GM19467 (cell line): ENCODE measurements at regions not wholly inside any gene's neighbourhood (a gene's known extent, or its start where the extent isn't known, plus 50 kb on each side); places are given as distances from the start of the nearest gene placed in this dataset.
"Not testable (repeated sequence)": the region's sequence is repeated elsewhere in the genome, so short reads cannot be mapped to it uniquely, and the experiment has no call there.

ENCODE experiments used
- ATAC-seq: cut with Tn5 transposase; IDR thresholded peaks from one replicate; pipeline ENCODE4 v1.9.1; 2021; ENCODE audit warnings: mild to moderate bottlenecking, moderate library complexity; ENCODE audit not compliant: unreplicated experiment

DNA sequence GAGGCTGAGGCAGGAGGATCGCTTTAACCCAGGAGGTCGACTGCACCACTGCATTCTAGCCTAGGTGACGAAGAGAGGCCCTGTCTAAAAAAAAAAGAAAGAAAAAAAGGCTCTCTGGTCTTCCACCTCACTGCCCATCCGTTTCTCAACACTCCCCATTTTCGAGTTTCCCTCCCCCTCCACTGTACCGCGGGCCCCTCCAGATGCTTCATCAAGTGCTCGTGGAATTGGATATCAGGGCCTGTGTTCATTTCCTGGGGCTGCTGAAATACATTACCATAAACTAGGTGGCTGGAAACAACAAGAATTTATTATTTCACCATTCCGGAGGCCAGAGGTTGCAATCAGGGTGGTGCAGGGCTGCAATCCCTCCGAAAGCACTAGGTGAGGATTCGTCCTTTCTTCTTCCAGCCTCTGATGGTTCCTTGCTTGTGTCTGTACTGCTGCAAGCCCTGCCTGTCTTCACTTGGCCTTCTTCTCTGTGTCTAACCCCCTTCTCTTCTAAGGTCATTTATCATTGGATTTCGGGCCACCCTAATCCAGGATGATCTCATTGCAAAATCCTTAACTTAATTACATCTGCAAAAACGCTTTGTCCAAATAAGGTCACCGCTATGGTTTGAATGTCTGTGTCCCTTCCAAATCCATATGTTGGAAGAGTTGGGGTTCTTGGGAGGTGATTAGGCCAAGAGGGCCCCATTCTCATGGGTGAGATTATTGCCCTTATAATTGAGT is 135.1 kb downstream of the CRLF3 start:
- not testable (repeated sequence) for ATAC-seq

DNA sequence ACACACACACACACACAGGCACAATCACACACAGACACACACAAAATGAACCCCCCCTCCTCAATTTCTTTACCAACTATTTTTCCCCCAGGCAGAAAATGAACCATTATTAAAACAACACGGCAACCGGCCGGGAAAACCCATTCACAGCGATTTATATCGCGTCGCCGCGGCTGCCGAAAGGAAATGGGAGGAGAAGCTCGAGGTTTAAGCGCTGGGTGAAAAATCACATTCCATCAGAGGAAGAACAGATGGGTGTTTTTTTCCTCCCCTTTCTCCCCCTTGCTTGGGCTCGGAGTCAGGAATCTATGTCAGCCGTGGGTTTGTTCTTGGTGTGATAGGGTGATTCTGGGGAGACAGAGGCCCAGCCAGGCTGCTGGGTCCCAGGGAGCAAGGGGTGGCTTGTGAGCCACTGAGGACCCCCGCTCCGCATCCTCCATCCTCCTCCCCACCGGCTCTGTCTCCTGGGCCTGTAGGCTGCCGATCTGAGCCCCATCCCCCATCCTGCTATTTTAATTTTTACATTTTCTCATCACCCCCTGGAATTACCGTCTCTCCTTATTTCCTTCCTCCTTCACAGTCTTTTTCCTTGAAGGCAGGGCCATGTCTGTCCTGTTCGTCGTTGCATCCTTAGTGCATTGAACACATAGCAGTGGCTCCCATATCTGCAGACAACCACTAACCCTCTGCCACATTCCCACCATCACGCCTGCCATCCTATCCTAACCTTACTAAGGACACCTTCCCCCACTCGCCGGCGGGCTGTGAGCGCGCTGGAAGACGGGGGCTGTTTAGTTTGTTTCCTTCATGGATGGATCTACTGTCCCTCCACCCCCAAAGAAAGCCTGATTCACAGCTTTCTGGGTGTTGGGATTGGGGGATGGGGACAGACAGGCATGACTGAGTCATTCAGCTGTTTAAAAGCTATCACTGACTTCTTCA is 137.7 kb downstream of the CRLF3 start:
- not testable (repeated sequence) for ATAC-seq

DNA sequence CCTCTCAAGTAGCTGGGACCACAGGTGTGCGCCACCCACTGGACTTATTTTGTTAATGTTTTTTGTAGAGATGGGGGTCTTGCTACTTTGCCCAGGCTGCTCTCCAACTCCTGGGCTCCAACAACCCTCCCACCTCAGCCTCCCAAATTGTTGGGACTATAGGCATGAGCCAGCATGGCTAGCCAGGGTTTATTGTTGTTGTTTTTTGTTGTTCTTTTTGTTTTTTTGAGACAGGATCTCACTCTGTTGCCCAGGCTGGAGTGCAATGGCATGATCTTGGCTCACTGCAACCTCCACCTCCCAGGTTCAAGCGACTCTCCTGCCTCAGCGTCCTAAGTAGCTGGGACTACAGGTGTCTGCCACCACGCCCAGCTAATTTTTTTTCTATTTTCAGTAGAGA is 142.2 kb downstream of the CRLF3 start:
- not testable (repeated sequence) for ATAC-seq

DNA sequence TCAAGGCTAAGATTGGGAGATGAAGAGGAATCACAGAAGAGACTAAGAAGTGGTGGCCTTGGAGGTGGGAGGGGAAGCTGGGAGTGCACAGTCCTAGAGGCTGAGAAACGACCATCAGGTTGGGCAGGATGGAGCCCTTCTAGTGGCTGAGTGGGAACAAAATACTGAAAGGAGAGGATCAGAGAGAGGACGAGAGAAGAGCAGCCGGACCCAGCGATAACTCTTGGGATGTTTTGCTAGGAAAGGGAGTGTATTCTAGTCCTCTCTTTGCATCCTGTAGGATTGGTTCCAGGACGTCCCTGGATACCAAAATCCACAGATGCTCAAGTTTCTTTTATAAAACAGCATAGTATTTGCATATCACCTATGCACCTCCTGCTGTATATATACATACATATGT is 143.8 kb downstream of the CRLF3 start:
- not testable (repeated sequence) for ATAC-seq

DNA sequence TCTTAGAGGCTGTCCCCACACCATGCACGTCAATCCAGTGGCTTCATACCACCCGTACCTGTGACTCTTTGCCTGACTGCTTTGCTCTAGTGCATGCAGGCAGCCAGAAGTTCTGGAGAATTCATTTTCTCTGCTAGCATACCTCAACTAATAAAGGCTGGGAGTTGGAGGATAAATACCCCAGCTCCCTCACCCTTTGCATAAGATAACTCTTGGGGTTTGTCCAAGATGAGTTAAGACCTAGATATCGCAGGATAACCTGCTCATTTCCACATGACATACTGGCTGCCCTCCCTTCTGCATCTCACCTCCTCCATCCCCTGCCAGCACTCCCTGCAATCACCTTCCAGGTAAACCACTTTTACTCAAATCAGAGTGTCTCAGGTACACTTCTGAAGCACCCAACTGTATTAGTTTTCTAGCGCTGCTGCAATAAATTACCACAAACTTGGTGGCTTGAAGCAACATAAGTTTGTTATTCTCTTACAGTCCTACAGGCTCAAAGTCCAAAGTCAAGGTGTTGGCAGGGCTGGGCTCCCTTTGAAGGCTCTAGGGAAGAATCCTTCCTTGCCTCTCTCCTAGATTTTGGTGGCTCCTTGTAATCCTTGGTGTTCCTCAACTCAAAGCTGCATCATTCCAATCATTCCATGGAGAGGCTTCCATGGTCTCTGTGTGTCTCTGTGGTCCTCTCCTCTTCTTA is 146.8 kb downstream of the CRLF3 start:
- ATAC-seq, result no peak

DNA sequence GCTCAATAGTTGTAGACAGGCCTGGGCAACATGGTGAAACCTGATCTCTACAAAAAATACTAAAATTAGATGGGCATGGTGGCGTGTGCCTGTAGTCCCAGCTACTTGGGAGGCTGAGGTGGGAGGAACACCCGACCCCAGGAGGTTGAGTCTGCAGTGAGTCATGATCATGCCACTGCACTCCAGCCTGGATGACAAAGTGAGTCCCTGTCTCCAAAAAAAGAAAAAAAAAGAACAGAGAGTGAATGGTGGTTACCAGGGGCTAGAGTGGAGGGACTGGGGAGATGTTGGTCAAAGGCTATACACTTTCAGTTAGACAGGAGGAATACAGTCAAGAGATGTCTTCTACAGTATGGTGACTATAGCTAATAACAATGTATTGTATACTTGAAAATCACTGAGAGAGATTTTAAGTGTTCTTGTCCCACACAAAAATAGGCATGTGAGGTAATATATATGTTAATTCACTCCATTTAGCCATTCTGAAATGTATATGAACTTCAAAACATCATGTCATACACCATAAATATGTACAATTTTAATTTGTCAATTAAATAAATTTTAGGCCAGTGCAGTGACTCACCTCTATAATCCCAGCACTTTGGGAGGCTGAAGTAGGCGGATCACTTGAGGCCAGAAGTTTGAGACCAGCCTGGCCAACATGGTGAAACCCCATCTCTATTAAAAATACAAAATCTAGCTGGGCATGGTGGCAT is 148.6 kb downstream of the CRLF3 start:
- ATAC-seq, result not testable (repeated sequence)

DNA sequence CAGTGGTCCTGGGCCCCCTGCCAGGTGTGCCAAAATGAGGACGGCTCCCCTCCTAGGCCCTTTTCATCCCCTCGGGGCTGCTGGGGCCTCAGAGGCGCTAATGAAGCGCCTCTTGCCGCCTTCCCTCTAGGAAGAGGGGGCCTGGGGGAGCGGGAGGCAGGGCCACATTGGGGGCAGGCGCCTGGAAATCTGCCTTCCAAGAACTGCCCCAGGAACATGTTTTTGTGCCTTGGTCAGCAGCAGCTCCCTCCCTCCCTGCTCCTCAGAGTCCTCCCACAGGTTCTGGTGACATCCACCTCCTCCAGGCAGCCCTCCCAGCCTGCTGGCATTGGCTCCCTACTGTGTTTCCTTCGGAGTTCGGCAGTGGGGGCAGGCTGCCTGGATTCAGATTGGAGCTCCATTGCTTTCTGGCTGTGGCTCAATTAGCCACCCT is 155.3 kb downstream of the CRLF3 start:
- ATAC-seq, result not testable (repeated sequence)

DNA sequence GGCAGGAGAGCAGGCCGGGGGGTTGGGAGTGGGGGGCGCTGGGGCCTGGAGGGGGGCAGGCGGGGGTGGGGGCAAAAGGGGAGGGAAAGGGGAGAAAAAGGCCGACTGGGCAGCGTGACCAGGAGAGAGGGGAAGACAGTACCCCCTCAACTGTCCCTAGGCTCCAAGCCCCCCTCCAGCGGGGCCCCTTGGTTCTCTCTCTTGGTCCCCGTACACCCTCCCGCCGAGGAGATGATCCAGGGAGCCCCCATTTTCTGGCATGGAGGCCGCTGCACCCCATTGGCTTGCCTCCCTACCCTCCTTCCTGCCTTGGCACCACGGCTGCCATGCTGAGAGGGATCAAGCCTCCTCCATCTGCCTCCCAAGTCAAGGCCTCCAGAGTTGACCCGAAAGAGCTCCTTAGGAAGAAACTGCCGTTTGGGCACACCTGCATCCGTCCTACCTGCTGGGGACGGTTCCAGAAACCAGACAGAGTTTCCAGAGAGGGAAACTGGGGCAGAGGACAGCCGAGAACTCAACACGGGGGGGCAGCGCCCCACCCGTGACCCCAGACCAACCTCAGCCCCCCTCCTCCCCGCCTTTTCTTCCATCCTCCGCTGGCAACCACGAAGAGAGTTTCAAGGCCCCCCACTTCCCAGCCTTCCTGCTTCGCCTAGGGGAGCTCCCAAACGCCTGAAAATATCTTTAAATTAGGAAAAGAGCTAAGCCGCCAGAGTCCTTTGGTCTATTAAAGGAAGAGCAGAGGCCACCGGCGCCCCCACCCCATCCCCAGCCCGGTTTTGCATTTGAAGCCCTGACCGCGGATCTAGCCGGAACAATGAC is 155.9 kb downstream of the CRLF3 start:
- not testable (repeated sequence) for ATAC-seq

DNA sequence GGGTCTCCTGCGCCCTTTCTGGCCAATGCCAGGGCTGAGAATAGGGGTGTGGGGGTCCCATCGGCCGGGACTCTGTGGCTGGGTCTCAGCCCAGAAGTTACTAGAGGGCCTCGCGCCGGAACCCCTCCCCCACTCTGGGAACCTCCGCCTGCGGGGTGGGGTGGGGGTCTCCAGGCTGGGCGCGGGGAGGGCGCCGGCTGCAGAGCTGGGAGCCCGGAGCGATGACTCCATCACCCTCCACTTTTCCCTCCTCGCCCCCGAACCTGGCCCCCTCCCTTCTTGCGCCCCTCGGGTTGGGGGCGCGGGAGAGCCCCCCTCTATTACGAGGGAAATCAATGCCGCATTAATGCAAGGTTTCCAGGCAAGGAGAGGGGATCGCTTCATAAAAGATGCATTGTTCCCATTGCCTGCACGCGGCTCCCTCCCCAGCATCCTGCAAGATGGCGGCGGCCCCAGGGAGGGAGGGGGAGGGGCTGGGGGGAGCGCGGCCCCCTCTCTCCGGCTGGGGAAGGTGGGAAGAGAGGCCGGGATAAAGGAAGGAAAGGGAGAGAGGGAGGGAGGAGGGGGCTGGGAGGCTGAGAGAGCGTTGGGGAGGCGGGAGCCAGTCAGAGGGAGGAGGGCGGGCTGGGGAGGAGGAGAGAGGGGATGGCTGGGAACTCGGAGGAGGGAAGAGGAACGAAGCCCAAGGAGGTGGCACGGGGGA is 156.7 kb downstream of the CRLF3 start:
- ATAC-seq, result not testable (repeated sequence)

DNA sequence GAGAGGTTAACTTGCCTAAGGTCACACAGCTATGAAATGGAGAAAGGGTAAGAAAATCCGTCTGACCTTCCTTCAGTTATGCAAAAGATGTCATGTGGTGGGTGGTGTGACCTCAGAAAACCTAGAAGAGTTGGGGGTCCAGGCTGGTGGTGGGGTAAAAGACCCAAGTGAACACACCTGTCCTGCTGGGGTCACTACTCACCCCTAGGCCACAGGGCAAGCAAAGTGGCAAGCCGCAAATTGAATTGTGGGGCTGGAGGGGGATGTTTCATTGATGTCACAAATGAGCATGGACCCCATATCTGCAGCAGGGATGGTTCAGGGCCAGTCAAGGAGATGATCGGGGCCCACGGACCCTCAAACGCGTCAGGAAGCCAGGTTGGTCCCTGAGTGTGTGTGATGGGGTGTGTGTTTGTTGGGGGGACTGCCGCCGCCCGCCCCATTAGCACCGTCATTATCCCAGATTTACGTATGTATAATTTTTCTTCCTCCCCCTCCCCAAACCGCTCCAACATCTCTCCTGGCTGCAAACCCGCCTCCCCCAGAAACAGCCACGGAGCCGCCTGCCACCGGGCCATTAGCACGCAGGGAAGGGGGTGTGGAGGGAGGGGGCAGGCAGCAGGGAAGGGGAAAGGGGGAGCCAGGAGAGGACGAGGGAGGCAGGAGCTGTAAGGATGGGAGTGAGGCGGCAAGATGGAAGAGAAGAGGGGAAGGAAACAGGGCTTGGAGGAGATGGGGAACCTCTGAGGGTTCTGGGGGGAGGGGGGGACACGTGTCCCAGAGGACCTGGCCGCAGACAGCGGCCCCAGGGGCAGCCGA is 157.4 kb downstream of the CRLF3 start:
- ATAC-seq, result not testable (repeated sequence)

DNA sequence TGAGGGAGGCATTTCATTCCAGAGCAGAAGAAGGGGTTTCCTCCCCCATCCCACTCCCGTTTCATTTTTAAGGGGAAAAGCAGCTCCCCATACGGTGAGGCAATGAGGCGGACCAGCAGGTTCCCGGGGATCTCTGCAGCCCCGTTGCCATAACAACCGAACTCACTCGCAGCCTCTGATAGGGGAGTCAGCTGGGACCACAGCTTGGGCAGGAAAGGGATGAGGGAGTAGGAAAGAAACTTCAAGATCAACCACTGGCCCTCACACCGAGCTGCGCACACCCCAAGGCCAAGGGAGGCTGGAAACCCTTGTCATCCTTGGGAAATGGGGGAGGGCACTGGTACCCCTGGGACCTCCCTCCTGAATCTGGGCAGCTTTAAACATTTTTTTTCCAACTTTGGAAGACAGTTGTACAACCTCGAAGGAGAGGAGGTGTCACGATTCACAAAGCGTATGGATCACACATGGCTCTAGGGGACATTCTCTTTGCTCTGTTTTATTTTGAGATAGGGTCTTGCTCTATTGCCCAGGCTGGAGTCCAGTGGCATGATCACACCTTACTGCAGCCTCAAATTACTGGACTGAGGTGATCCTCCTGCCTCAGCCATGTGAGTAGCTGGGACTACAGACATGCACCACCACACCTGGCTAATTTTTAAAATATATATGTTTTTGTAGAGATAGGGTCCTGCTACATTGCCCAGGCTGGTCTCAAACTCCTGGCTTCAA is 160.6 kb downstream of the CRLF3 start:
- ATAC-seq, result not testable (repeated sequence)

DNA sequence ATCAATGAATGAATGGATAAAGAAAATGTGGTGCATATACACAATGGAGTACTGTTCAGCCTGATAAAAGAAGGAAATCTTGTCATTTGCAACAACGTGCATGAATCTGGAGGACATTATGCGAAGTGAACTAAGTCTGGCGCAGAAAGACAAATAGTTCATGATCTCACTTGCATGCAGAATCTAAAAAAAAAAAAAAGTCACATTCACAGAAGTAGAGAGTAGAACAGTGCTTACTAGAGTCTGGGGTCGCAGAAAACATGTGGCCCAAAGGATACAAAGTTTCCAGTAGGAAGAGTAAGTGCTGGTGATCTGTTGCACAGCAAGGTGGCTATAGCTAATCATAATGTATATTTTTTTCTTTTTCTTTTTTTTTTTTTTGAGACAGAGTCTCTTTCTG is 167.3 kb downstream of the CRLF3 start:
- ATAC-seq, result not testable (repeated sequence)

DNA sequence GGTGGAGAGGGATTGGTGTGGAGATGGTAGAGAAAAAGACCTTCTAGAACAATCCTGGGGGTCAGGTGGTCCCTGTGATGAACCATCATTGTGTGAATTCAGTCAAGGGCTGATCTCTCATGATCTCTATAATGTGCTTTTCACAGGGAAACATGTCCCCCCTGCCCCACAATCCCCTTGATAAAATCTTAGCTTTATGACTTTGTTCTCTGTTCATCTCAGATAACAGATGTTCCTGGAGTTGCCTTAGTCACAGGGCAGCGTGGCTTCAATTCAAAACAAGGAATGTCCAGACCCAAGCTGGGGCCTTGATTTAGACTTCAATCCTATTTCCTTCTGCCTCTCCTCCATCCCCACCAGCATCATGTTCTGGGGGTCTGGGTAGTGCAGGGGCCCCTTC is 171.5 kb downstream of the CRLF3 start:
- ATAC-seq, result not testable (repeated sequence)

DNA sequence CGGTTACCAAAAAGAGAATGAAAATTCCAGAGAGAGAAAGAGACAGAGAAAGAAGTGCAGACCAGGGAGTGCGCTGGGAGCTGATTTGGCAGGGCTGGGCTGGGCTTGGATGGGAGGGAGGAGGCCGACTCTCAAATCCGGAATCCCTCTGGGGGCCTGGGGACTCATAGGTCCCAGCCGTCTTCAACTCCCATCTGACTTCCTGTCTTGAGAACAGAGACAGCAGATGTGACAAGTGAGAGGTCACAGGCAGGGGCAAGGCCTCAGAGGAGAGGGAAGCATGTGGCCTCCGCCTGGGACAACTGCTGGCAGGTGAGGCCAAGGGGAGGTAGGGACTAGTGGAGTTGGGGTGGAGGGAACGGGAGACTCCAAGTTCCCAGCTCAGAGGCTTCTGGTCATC is 172.9 kb downstream of the GOSR1 start:
- ATAC-seq, result not testable (repeated sequence)

DNA sequence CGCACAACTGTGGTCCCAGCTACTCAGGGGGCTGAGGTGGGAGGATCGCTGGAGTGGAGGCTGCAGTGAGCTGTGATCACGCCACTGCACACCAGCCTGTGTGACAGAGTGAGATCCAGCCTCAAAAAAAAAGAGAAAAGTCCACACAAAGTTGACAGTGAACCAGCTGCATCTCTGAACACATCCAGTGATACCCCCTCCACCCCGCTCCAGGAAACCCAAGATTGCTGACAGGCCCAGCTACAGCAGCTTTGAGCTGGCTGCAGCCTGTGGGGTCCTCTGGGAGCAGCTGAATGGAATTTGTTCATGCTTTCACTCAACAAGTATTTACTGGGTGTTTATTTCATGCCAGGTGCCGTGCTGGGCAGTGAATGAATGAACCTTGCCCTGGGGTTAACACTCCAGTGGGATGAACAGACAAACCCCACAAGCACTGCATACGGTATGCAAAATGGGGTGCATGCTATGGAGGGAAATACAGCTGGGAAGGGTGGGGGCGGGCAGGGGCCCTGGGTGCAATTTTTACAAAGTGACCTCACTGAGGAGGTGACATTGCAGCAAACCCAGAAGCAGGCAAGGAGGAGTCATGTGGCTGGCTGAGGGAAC is 170.9 kb downstream of the GOSR1 start:
- not testable (repeated sequence) for ATAC-seq

DNA sequence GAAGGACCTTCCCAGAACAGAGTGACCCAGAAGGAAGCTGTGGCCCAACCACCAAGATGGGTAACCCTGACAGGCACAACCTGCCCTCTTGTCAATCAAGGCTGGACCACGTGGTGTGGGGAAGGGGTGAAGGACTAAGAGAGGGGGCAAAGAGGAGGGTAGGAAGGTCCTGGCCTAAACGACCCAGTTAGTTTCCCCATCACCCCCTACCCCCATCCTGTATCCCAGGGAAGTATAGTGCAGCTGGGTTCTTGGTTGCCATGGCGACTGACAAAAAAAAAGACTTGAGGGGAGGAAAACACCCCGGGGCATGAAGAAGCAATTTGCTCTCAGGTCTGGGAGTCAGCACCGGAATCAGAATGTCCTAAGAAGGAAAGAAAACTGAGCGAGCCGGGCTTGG is 168.7 kb downstream of the GOSR1 start:
- not testable (repeated sequence) for ATAC-seq

DNA sequence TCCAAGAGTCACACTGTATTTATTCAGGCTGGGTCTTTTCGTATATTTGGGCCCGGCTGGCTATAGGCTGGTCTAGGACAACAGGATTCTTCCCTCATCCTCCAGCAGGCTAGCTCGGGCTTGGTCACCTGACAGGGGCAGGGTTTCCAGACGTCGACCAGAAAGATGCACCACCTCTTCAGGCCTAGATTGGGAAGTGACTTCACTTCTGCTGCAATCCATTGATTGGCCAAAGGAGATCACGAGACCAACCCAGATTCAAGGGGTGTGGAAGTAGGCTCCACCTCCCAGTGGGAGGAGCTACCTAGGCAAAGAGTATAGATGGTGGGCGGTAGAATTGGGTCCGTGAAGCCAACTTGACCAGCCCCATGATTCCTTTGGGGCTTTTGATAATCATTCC is 167.5 kb downstream of the GOSR1 start:
- peak; percentile 64 for ATAC-seq
